Bronchial epithelial cell (primary cell): ENCODE measurements at regions not wholly inside any gene's neighbourhood (a gene's known extent, or its start where the extent isn't known, plus 50 kb on each side); places are given as distances from the start of the nearest gene placed in this dataset.

Experiments used
- DNase-seq: peaks from one replicate; pipeline ENCODE4 v3.0.0-alpha.2; 2010; ENCODE audit warnings: low read depth
- FAIRE-seq: peaks from 2 replicates; lab custom pipeline; 2011; peaks lifted over from hg19 to GRCh38; lab: Jason Lieb, UNC
- H3K27me3 ChIP-seq: 2 replicates; pipeline ENCODE4 v1.5.1; 2011; ENCODE audit warnings: low read length; ENCODE audit not compliant: control insufficient read depth, insufficient read depth
- H3K36me3 ChIP-seq: 2 replicates; pipeline ENCODE4 v1.5.1; 2011; ENCODE audit warnings: low read length; ENCODE audit not compliant: control insufficient read depth, insufficient read depth
- H3K4me3 ChIP-seq: 2 replicates; pipeline ENCODE4 v1.5.1; 2011; ENCODE audit warnings: mild to moderate bottlenecking, low read depth, low read length, control low read depth
- CTCF ChIP-seq: IDR thresholded peaks from 2 replicates; pipeline ENCODE4 v1.5.1; 2011; ENCODE audit warnings: mild to moderate bottlenecking, moderate library complexity, low read length, control low read depth, inconsistent platforms; ENCODE audit not compliant: insufficient read depth, severe bottlenecking

GRCh38 chr20:11158146-11158545 is 484.3 kb upstream of the JAG1 start:
- TF ChIP-seq CTCF: no peak
- Histone ChIP-seq H3K36me3 (no peaks in the 10 kb centered on the region), H3K4me3 (no peak overlapping the region), H3K27me3 (no peaks in the 10 kb centered on the region)
- DNase-seq (peak; percentile 59), FAIRE-seq (no peak)

GRCh38 chr20:11158589-11158988 is 484.8 kb upstream of the JAG1 start:
- Histone ChIP-seq H3K27me3 (no peaks in the 10 kb centered on the region), H3K36me3 (no peaks in the 10 kb centered on the region), H3K4me3 (no peak overlapping the region)
- TF ChIP-seq CTCF: no peak
- FAIRE-seq (no peak), DNase-seq (peak; percentile 10)

GRCh38 chr20:11159728-11160127 is 485.9 kb upstream of the JAG1 start:
- TF ChIP-seq CTCF: no peak
- Histone ChIP-seq H3K36me3 (no peaks in the 10 kb centered on the region), H3K4me3 (no peak overlapping the region), H3K27me3 (no peaks in the 10 kb centered on the region)
- no peak for DNase-seq
- FAIRE-seq: no peak

GRCh38 chr20:11162026-11162775 is 488.4 kb upstream of the JAG1 start:
- H3K36me3 ChIP-seq: no peaks in the 10 kb centered on the region
- no peak for TF ChIP-seq CTCF

GRCh38 chr20:11165789-11166188 is 492.0 kb upstream of the JAG1 start:
- no peak for FAIRE-seq

More at GRCh38 chr20:11162026-11162775, 488.4 kb upstream of the JAG1 start:
- Histone ChIP-seq H3K27me3 (no peaks in the 10 kb centered on the region), H3K4me3 (no peak overlapping the region)
- DNase-seq: no peak
- FAIRE-seq: no peak

More at GRCh38 chr20:11165789-11166188, 492.0 kb upstream of the JAG1 start:
- DNase-seq: no peak
- no peak overlapping the region for H3K4me3 ChIP-seq
- TF ChIP-seq CTCF: no peak
- H3K36me3 ChIP-seq: no peaks in the 10 kb centered on the region
- no peaks in the 10 kb centered on the region for H3K27me3 ChIP-seq
